Activated CD8-positive, alpha-beta memory T cell treated with anti-CD3 and anti-CD28 coated beads for 36 hours (primary cell): ENCODE measurements at regions not wholly inside any gene's neighbourhood (a gene's known extent, or its start where the extent isn't known, plus 50 kb on each side); places are given as distances from the start of the nearest gene placed in this dataset.
"Not testable (repeated sequence)": the region's sequence is repeated elsewhere in the genome, so short reads cannot be mapped to it uniquely, and the experiment has no call there.

Experiments
- CTCF ChIA-PET: fragments of 350-600 bp; sonication (Branson Sonifier 250); formaldehyde crosslinking; loops from one replicate; lab custom pipeline; 2021; ENCODE audit warnings: antibody characterized with exemption; lab: Charles Lee
- POLR2A ChIA-PET: fragments of 350-600 bp; sonication (Branson Sonifier 250); formaldehyde crosslinking; loops from one replicate; lab custom pipeline; 2021; ENCODE audit warnings: antibody characterized with exemption; lab: Charles Lee

- ChIA-PET POLR2A (no interaction called here), CTCF (no interaction called here)
Observed at GRCh38 chr6:10146715-10147451, 268.0 kb downstream of the TFAP2A start.

DNA sequence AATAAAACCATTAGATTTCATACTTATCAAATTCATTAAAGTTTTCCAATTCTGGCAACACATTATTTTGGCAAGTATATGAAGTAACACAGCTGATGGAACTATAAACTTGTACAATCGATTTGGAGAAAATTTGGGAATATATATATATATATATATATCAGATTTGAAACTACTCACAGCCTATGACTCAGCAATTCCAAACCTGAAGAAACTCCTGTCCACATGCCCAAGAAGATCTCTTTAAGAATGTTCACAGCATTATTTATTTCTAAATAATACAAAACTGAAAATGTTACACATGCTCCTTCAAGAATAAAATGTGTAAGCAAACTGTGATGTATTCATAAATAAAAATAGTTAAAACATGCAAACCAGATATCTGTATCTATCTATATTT lies 270.1 kb downstream of the TFAP2A start:
- CTCF ChIA-PET = no interaction called here
- POLR2A ChIA-PET = no interaction called here

- ChIA-PET CTCF (no interaction called here), POLR2A (no interaction called here)
Observed at GRCh38 chr6:10141746-10142443, 273.0 kb downstream of the TFAP2A start.

GRCh38 chr6:10140824-10141223 lies 274.1 kb downstream of the TFAP2A start:
- POLR2A ChIA-PET = no interaction called here
- CTCF ChIA-PET = no interaction called here

DNA sequence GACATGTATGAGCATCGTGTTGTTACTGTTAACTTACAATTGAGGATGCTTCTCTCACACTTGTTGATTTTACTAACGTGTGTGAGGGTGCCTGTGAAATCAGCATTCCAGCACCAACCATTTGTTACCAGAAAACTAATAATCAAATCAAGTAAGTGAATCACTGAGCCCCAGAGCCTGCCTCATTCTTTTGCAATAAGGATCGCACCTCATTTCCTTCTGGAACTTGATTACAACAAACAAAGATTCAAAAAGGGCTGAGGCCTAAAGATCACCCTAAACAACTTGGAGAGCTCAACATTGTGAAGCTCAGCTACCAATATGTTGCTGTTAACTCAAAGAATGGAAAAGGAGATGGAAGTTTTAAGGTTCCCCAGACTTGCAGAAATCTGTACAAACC lies 274.7 kb downstream of the TFAP2A start:
- ChIA-PET POLR2A (no interaction called here), CTCF (no interaction called here)

DNA sequence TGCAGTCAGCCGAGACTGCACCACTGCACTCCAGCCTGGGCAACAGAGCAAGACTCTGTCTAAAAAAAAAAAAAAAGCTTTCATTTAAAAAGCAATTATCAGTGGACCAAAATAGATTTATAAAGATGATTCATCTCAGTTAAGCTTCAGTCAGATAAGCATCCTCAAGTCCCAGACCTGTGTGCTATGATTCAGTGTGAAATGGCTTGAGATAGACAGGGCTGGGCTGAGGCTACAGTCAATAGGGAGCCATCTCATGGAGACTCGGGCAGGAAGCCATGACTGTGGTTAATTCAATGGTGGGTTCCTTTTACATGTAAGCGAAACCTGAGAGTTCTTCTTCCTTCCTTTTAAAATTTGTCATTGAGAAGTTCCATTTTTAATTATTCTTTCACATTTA lies 276.0 kb downstream of the TFAP2A start:
- CTCF ChIA-PET = no interaction called here
- POLR2A ChIA-PET = no interaction called here

DNA sequence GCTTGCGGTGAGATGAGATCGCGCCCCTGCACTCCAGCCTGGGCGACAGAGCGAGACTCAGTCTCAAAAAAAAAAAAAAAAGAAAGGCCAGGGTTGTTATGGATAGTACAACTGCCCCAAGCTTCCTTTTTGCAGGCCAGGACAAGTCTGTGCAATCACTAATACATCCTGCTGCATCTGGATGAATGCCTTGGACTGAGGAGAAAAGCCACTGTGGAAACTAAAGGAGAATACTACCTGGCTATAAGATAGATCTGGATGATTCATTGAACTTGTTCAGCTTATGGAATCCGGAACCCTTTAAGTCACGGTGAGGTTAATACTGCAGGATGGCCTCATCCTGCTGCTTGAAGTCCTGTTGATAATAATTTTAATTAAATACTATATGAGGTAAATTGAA lies 278.2 kb downstream of the TFAP2A start:
- ChIA-PET POLR2A (no interaction called here), CTCF (interaction anchor here (0.5 kb wide), 1 partner anchor 346 kb away, joined by 3 read pairs; no protein-coding TSS in a partner anchor)

DNA sequence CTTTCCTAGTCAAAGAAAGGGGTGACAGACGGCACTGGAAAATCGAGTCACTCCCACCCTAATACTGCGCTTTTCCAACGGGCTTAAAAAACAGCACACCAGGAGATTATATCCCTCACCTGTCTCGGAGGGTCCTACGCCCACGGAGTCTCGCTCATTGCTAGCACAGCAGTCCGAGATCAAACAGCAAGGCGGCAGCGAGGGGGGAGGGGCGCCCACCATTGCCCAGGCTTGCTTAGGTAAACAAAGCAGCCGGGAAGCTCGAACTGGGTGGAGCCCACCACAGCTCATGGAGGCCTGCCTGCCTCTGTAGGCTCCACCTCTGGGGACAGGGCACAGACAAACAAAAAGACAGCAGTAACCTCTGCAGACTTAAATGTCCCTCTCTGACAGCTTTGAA lies 280.7 kb downstream of the TFAP2A start:
- POLR2A ChIA-PET, CTCF ChIA-PET: not testable (repeated sequence)

- CTCF ChIA-PET = no interaction called here
- POLR2A ChIA-PET = no interaction called here
Observed at GRCh38 chr6:10128721-10129120, 286.2 kb downstream of the TFAP2A start.

- ChIA-PET CTCF (no interaction called here), POLR2A (no interaction called here)
Observed at GRCh38 chr6:10122164-10122563, 292.7 kb downstream of the TFAP2A start.

GRCh38 chr6:10112871-10113549 lies 301.9 kb downstream of the TFAP2A start:
- ChIA-PET POLR2A (no interaction called here), CTCF (interaction anchor here (0.7 kb wide), 1 partner anchor 340 kb away, joined by 3 read pairs; no protein-coding TSS in a partner anchor)

GRCh38 chr6:10111975-10112374 lies 302.9 kb downstream of the TFAP2A start:
- CTCF ChIA-PET = interaction anchor here (0.7 kb wide), 1 partner anchor 341 kb away, joined by 3 read pairs; no protein-coding TSS in a partner anchor
- POLR2A ChIA-PET = no interaction called here

GRCh38 chr6:10101551-10102252 lies 313.2 kb downstream of the TFAP2A start:
- ChIA-PET POLR2A (no interaction called here), CTCF (no interaction called here)

DNA sequence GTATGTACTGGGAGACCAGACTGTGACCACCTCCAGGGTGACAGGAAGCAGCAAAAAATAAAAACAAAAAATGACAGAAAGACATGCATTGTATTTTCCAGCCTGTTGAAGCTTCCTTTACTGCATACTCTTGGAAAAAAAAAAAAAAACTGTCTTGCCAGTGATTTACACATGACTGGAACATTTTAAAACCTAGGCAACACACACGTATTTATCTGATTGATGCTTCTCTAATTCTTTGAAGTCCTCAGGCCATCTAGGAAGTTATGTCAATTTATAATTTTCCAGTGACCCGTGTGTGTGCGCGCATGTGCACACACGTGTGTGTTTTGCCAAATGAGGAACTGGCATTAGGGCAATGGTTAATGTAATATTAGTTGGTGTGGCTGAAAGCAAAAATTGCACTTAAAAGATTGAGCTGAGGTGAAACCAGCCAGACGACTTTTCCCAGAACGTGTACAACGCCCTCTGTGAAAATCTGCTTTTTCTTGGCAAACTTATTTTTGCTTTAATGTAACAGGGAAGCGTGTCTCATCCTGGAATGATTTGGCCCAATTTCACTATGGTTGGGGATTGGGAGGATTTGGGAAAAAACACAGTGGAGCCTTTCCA lies 315.2 kb downstream of the TFAP2A start:
- CTCF ChIA-PET = no interaction called here
- POLR2A ChIA-PET = interaction anchor here (0.6 kb wide), 1 partner anchor 736 kb away, joined by 3 read pairs; no protein-coding TSS in a partner anchor

- ChIA-PET POLR2A (interaction anchor here (0.6 kb wide), 1 partner anchor 736 kb away, joined by 3 read pairs; no protein-coding TSS in a partner anchor), CTCF (no interaction called here)
Observed at GRCh38 chr6:10098756-10099528, 315.9 kb downstream of the TFAP2A start.

DNA sequence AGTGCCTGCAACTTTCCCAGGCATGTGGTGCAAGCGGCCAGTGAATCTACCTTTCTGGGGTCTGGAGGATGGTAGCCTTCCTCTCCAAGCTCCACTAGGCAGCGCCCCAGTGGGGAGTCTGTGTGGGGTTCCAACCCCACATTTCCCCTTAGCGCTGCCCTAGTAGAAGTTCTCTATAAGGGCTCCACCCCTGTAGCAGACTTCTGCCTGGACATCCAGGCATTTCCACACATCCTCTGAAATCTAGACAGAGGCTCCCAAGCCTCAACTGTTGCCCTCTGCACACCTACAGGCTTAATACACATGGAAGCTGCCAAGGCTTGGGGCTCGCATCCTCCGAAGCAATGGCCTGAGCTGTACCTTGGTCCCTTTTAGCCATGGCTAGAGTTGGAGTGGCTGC lies 321.6 kb downstream of the TFAP2A start:
- ChIA-PET CTCF (no interaction called here), POLR2A (no interaction called here)

DNA sequence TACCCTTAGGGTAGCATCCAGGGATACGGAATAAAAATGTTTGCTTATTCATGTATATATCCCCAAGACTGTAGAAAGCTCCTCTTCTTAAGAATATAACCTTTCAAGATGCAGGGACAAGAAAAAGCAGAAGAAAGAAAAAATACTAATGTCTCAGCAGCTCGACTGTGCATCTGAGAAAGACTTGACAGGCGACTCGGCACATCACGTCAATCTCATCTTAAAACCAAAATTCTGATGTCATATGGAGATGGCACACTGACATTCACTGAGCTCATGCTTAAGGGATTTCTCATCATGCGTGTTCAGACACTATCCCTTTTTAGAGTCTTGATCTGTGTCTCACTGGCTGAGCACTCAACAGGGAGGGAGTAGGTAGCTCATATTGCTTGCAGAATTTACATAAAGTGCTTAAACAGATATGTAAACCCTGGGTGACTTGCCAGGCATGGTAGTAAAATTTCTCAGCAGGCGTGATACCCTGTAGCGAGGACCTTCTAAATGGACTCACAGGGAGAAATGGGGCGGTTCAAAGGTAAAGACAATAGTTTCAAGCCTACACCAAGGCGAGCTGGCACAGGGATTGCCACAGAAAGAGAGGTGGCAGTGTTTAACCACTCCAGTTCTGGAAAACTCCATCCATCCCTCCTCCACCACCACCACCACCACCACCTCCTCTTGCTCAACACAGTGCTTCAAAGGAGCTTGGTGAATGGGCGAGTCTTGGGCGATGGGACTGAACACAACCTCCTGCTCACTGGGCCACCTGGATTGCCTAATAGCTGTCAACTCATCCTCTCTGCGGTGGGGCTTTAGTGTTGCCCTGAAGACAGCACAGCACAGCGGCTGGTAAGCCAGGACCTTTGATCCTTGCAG lies 330.5 kb downstream of the TFAP2A start:
- ChIA-PET CTCF (no interaction called here), POLR2A (no interaction called here)

- POLR2A ChIA-PET = no interaction called here
- CTCF ChIA-PET = no interaction called here
Observed at GRCh38 chr6:10082385-10082784, 332.5 kb downstream of the TFAP2A start.
